Type B pancreatic cell (in vitro differentiated cells): ENCODE measurements at regions not wholly inside any gene's neighbourhood (a gene's known extent, or its start where the extent isn't known, plus 50 kb on each side); places are given as distances from the start of the nearest gene placed in this dataset.

ENCODE experiments used
- DNase-seq: peaks from one replicate; pipeline ENCODE4 v3.0.0; 2021; ENCODE audit warnings: mixed read lengths; ENCODE audit not compliant: unreplicated experiment; ENCODE audit errors: extremely low spot score
- H3K27ac Mint-ChIP-seq: 2 replicates; pipeline ENCODE4 v1.8.0; 2021; ENCODE audit warnings: mild to moderate bottlenecking, mixed read lengths
- H3K27me3 Mint-ChIP-seq: 2 replicates; pipeline ENCODE4 v1.8.0; 2021; ENCODE audit warnings: mixed read lengths
- H3K36me3 Mint-ChIP-seq: 2 replicates; pipeline ENCODE4 v1.8.0; 2021; ENCODE audit warnings: mixed read lengths
- H3K4me1 Mint-ChIP-seq: one replicate; pipeline ENCODE4 v1.8.0; 2021; ENCODE audit warnings: mixed read lengths; ENCODE audit not compliant: unreplicated experiment
- H3K4me3 Mint-ChIP-seq: 2 replicates; pipeline ENCODE4 v1.8.0; 2021; ENCODE audit warnings: mild to moderate bottlenecking, mixed read lengths
- H3K9me3 Mint-ChIP-seq: 2 replicates; pipeline ENCODE4 v1.8.0; 2021; ENCODE audit warnings: mixed read lengths
- TF ChIP-seq, protein P1 (sequence below): fragments of 200-600 bp; sonication (generic); conservative IDR thresholded peaks from 2 replicates; pipeline ENCODE4 v1.5.0; 2021; ENCODE audit warnings: antibody characterized with exemption, mild to moderate bottlenecking

GRCh38 chr6:153425536-153425935, 294.5 kb upstream of the RGS17 start:
- no peaks in the 10 kb centered on the region for H3K4me1 Mint-ChIP-seq
- DNase-seq = no peak
- H3K9me3 Mint-ChIP-seq = peaks cover 3% of the 10 kb centered on the region
- H3K4me3 Mint-ChIP-seq = no peak overlapping the region
- no peak overlapping the region for H3K27ac Mint-ChIP-seq
- TF ChIP-seq, protein P1, sequence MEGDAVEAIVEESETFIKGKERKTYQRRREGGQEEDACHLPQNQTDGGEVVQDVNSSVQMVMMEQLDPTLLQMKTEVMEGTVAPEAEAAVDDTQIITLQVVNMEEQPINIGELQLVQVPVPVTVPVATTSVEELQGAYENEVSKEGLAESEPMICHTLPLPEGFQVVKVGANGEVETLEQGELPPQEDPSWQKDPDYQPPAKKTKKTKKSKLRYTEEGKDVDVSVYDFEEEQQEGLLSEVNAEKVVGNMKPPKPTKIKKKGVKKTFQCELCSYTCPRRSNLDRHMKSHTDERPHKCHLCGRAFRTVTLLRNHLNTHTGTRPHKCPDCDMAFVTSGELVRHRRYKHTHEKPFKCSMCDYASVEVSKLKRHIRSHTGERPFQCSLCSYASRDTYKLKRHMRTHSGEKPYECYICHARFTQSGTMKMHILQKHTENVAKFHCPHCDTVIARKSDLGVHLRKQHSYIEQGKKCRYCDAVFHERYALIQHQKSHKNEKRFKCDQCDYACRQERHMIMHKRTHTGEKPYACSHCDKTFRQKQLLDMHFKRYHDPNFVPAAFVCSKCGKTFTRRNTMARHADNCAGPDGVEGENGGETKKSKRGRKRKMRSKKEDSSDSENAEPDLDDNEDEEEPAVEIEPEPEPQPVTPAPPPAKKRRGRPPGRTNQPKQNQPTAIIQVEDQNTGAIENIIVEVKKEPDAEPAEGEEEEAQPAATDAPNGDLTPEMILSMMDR = no peak
- no peaks in the 10 kb centered on the region for H3K36me3 Mint-ChIP-seq
- H3K27me3 Mint-ChIP-seq = no peaks in the 10 kb centered on the region

GRCh38 chr6:153424719-153425400, 293.8 kb upstream of the RGS17 start:
- TF ChIP-seq, protein P1 = no peak
- no peaks in the 10 kb centered on the region for H3K9me3 Mint-ChIP-seq
- no peaks in the 10 kb centered on the region for H3K4me1 Mint-ChIP-seq
- no peaks in the 10 kb centered on the region for H3K27me3 Mint-ChIP-seq
- no peaks in the 10 kb centered on the region for H3K36me3 Mint-ChIP-seq
- DNase-seq = no peak
- H3K4me3 Mint-ChIP-seq = no peak overlapping the region
- H3K27ac Mint-ChIP-seq = no peak overlapping the region

DNA sequence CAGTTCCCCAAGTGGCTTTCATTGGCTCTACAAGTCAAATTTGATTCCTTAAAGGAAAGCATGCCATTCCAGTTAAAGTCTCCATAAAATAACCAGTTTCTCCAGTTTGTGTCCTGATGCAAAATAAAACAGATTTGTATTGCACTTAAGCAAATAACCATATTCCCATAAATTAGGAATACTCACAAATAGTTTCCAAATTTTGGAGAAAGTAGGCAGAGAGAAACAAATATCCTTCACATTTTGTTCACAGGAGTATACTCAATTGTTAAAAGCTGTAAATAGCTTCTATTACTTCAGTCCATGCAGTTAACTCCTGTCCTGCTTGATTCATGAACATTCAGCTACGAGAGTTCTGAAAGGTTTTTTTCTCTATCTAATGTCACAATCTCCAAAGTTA, 281.4 kb upstream of the RGS17 start:
- Mint-ChIP-seq H3K36me3 (no peaks in the 10 kb centered on the region), H3K4me3 (no peak overlapping the region), H3K4me1 (no peaks in the 10 kb centered on the region), H3K27ac (no peak overlapping the region), H3K9me3 (peaks cover 5% of the 10 kb centered on the region), H3K27me3 (no peaks in the 10 kb centered on the region)
- DNase-seq = no peak
- TF ChIP-seq, protein P1 = no peak

GRCh38 chr6:153411070-153411648, 280.1 kb upstream of the RGS17 start:
- no peak overlapping the region for H3K27ac Mint-ChIP-seq
- DNase-seq = no peak
- peaks cover 9% of the 10 kb centered on the region for H3K9me3 Mint-ChIP-seq
- no peaks in the 10 kb centered on the region for H3K27me3 Mint-ChIP-seq
- TF ChIP-seq, protein P1 = no peak
- no peaks in the 10 kb centered on the region for H3K4me1 Mint-ChIP-seq
- H3K36me3 Mint-ChIP-seq = no peaks in the 10 kb centered on the region
- H3K4me3 Mint-ChIP-seq = no peak overlapping the region

- Mint-ChIP-seq H3K27me3 (no peaks in the 10 kb centered on the region), H3K9me3 (peaks cover 8% of the 10 kb centered on the region), H3K4me1 (peaks cover 8% of the 10 kb centered on the region), H3K36me3 (no peaks in the 10 kb centered on the region), H3K27ac (peak overlapping the region; percentile 11), H3K4me3 (peak overlapping the region; percentile 13)
- TF ChIP-seq, protein P1 = no peak
- no peak for DNase-seq
Observed at GRCh38 chr6:153405931-153406330, 274.8 kb upstream of the RGS17 start.
